Anterior cingulate cortex (tissue), 58 donors: ENCODE measurements at regions not wholly inside any gene's neighbourhood (a gene's known extent, or its start where the extent isn't known, plus 50 kb on each side); places are given as distances from the start of the nearest gene placed in this dataset.
"Not testable (repeated sequence)": the region's sequence is repeated elsewhere in the genome, so short reads cannot be mapped to it uniquely, and the experiment has no call there.

Experiments
- DNase-seq, 58 donors: peaks; one replicate each; lab custom pipeline; 2025; lab: John Stamatoyannopoulos, UW

- DNase-seq, result peak in 19 of 58 donors; percentile 2 to 34 (median 12)
Observed at GRCh38 chr16:66127459-66128370, 238.8 kb upstream of the CDH5 start.

- no peak for DNase-seq
Observed at GRCh38 chr16:66121466-66121865, 245.0 kb upstream of the CDH5 start.

GRCh38 chr16:66120656-66121055 is 245.8 kb upstream of the CDH5 start:
- no peak for DNase-seq

- DNase-seq, result no peak
Observed at GRCh38 chr16:66116163-66117002, 250.1 kb upstream of the CDH5 start.

GRCh38 chr16:66115373-66115772 is 251.1 kb upstream of the CDH5 start:
- DNase-seq, result no peak

- DNase-seq, result no peak
Observed at GRCh38 chr16:66113223-66113622, 253.3 kb upstream of the CDH5 start.

- DNase-seq, result no peak
Observed at GRCh38 chr16:66109677-66110076, 256.8 kb upstream of the CDH5 start.

- peak in 1 of 58 donors; percentile 9 for DNase-seq
Observed at GRCh38 chr16:66107661-66108060, 258.8 kb upstream of the CDH5 start.

GRCh38 chr16:66103211-66103610 is 263.3 kb upstream of the CDH5 start:
- no peak for DNase-seq

- DNase-seq, result peak in 3 of 58 donors; percentile 2 to 10 (median 6)
Observed at GRCh38 chr16:66099306-66099705, 267.2 kb upstream of the CDH5 start.

- DNase-seq, result peak in 23 of 58 donors; percentile 1 to 67 (median 14)
Observed at GRCh38 chr16:66097751-66098150, 268.7 kb upstream of the CDH5 start.

- no peak for DNase-seq
Observed at GRCh38 chr16:66095676-66096075, 270.8 kb upstream of the CDH5 start.

GRCh38 chr16:66093191-66093590 is 273.3 kb upstream of the CDH5 start:
- no peak for DNase-seq

- DNase-seq, result no peak
Observed at GRCh38 chr16:66091471-66091891, 275.0 kb upstream of the CDH5 start.

GRCh38 chr16:66088681-66089080 is 277.8 kb upstream of the CDH5 start:
- DNase-seq, result no peak

- no peak for DNase-seq
Observed at GRCh38 chr16:66087308-66087707, 279.2 kb upstream of the CDH5 start.

GRCh38 chr16:66085651-66086050 is 280.8 kb upstream of the CDH5 start:
- DNase-seq, result no peak

GRCh38 chr16:66084731-66085130 is 281.8 kb upstream of the CDH5 start:
- DNase-seq, result not testable (repeated sequence)

GRCh38 chr16:66084306-66084705 is 282.2 kb upstream of the CDH5 start:
- no peak for DNase-seq

GRCh38 chr16:66083171-66083570 is 283.3 kb upstream of the CDH5 start:
- DNase-seq, result no peak

GRCh38 chr16:66082424-66082823 is 284.1 kb upstream of the CDH5 start:
- DNase-seq, result no peak
